ENCODE measurements at regions not wholly inside any gene's neighbourhood (a gene's known extent, or its start where the extent isn't known, plus 50 kb on each side); places are given as distances from the start of the nearest gene placed in this dataset.

GRCh38 chr3:64890006-64890405 is 202.2 kb upstream of the ADAMTS9 start:
- peaks cover 5% of the 10 kb centered on the region for H3K9me3 Mint-ChIP-seq (ENCODE audit: low read depth)
- H3K27me3 Mint-ChIP-seq (ENCODE audit: low read depth): no peaks in the 10 kb centered on the region
- no peak for DNase-seq (ENCODE audit: low spot score)
- TF ChIP-seq CTCF (IDR thresholded peaks at IDR 0.05): no peak
- H3K36me3 Mint-ChIP-seq (ENCODE audit: low read depth): no peaks in the 10 kb centered on the region
- no peak overlapping the region for H3K27ac Mint-ChIP-seq (ENCODE audit: unreplicated experiment)
- H3K4me3 Mint-ChIP-seq (ENCODE audit: unreplicated experiment): no peak overlapping the region
- peaks cover 16% of the 10 kb centered on the region for H3K4me1 Mint-ChIP-seq (ENCODE audit: low read depth)

- Mint-ChIP-seq H3K27me3 (ENCODE audit: low read depth) (no peaks in the 10 kb centered on the region), H3K27ac (ENCODE audit: unreplicated experiment) (no peak overlapping the region), H3K9me3 (ENCODE audit: low read depth) (peaks cover 5% of the 10 kb centered on the region), H3K4me1 (ENCODE audit: low read depth) (peaks cover 13% of the 10 kb centered on the region), H3K4me3 (ENCODE audit: unreplicated experiment) (no peak overlapping the region), H3K36me3 (ENCODE audit: low read depth) (no peaks in the 10 kb centered on the region)
- no peak for TF ChIP-seq CTCF (IDR thresholded peaks at IDR 0.05)
- DNase-seq (ENCODE audit: low spot score): no peak
These were observed 201.1 kb upstream of the ADAMTS9 start for GRCh38 chr3:64888840-64889392.

- Mint-ChIP-seq H3K4me3 (ENCODE audit: unreplicated experiment) (no peak overlapping the region), H3K27ac (ENCODE audit: unreplicated experiment) (no peak overlapping the region), H3K9me3 (ENCODE audit: low read depth) (peaks cover 5% of the 10 kb centered on the region), H3K4me1 (ENCODE audit: low read depth) (peaks cover 13% of the 10 kb centered on the region), H3K27me3 (ENCODE audit: low read depth) (no peaks in the 10 kb centered on the region), H3K36me3 (ENCODE audit: low read depth) (no peaks in the 10 kb centered on the region)
- DNase-seq (ENCODE audit: low spot score): no peak
- TF ChIP-seq CTCF (IDR thresholded peaks at IDR 0.05): no peak
These were observed 200.4 kb upstream of the ADAMTS9 start for GRCh38 chr3:64888165-64888564.

GRCh38 chr3:64885055-64885454 is 197.3 kb upstream of the ADAMTS9 start:
- Mint-ChIP-seq H3K36me3 (ENCODE audit: low read depth) (no peaks in the 10 kb centered on the region), H3K4me1 (ENCODE audit: low read depth) (peaks cover 10% of the 10 kb centered on the region), H3K27me3 (ENCODE audit: low read depth) (no peaks in the 10 kb centered on the region), H3K9me3 (ENCODE audit: low read depth) (peaks cover 13% of the 10 kb centered on the region), H3K27ac (ENCODE audit: unreplicated experiment) (no peak overlapping the region), H3K4me3 (ENCODE audit: unreplicated experiment) (no peak overlapping the region)
- no peak for DNase-seq (ENCODE audit: low spot score)
- no peak for TF ChIP-seq CTCF (IDR thresholded peaks at IDR 0.05)

- H3K4me1 Mint-ChIP-seq (ENCODE audit: low read depth): peaks cover 9% of the 10 kb centered on the region
- no peak for TF ChIP-seq CTCF (IDR thresholded peaks at IDR 0.05)
- no peak for DNase-seq (ENCODE audit: low spot score)
- H3K27me3 Mint-ChIP-seq (ENCODE audit: low read depth): no peaks in the 10 kb centered on the region
- H3K4me3 Mint-ChIP-seq (ENCODE audit: unreplicated experiment): no peak overlapping the region
- H3K27ac Mint-ChIP-seq (ENCODE audit: unreplicated experiment): no peak overlapping the region
- peaks cover 13% of the 10 kb centered on the region for H3K9me3 Mint-ChIP-seq (ENCODE audit: low read depth)
- H3K36me3 Mint-ChIP-seq (ENCODE audit: low read depth): no peaks in the 10 kb centered on the region
These were observed 196.7 kb upstream of the ADAMTS9 start for GRCh38 chr3:64884536-64884935.
